GM23338 (cell line): ENCODE measurements at regions not wholly inside any gene's neighbourhood (a gene's known extent, or its start where the extent isn't known, plus 50 kb on each side); places are given as distances from the start of the nearest gene placed in this dataset.

Source experiments
- ATAC-seq: fragments of 200-7000 bp; cut with Tn5 transposase; 3 replicates; pipeline ENCODE4 v1.9.1; 2020
- DNase-seq: peaks from one replicate; pipeline ENCODE4 v3.0.0-alpha.2; 2015; ENCODE audit warnings: low spot score
- H2AFZ ChIP-seq: fragments of 200-600 bp; sonication (generic); 2 replicates; pipeline ENCODE4 v1.8.0; 2016; ENCODE audit warnings: antibody characterized with exemption, mild to moderate bottlenecking, moderate library complexity
- H3F3A ChIP-seq: fragments of 200-600 bp; sonication (generic); replicated peaks from 2 replicates; pipeline ENCODE4 v1.8.0; 2017; ENCODE audit warnings: antibody characterized with exemption, mixed run types, low read depth
- H3K27ac ChIP-seq: fragments of 200-600 bp; sonication (generic); 2 replicates; pipeline ENCODE4 v1.6.1; 2016; ENCODE audit warnings: low read depth
- H3K27me3 ChIP-seq: fragments of 200-600 bp; sonication (generic); 2 replicates; pipeline ENCODE4 v1.8.0; 2016; ENCODE audit warnings: mild to moderate bottlenecking, mixed run types, moderate library complexity; ENCODE audit not compliant: insufficient read depth
- H3K36me3 ChIP-seq: fragments of 200-600 bp; sonication (generic); 2 replicates; pipeline ENCODE4 v1.8.0; 2016; ENCODE audit warnings: mild to moderate bottlenecking; ENCODE audit not compliant: insufficient read depth
- H3K4me1 ChIP-seq: fragments of 200-600 bp; sonication (generic); 2 replicates; pipeline ENCODE4 v1.8.0; 2016; ENCODE audit warnings: mild to moderate bottlenecking, moderate library complexity; ENCODE audit not compliant: insufficient read depth
- H3K4me2 ChIP-seq: fragments of 200-600 bp; sonication (generic); 2 replicates; pipeline ENCODE4 v1.7.1; 2017; ENCODE audit warnings: mixed run types
- H3K4me3 ChIP-seq: fragments of 200-600 bp; sonication (generic); 2 replicates; pipeline ENCODE4 v1.6.1; 2016; ENCODE audit warnings: mixed run types
- H3K79me2 ChIP-seq: fragments of 200-600 bp; sonication (generic); replicated peaks from 2 replicates; pipeline ENCODE4 v1.8.0; 2017; ENCODE audit warnings: mild to moderate bottlenecking; ENCODE audit not compliant: insufficient read depth
- H3K9me2 ChIP-seq: fragments of 200-600 bp; sonication (generic); 2 replicates; pipeline ENCODE4 v1.8.0; 2017; ENCODE audit not compliant: insufficient read depth
- H4K20me1 ChIP-seq: fragments of 200-600 bp; sonication (generic); replicated peaks from 2 replicates; pipeline ENCODE4 v1.8.0; 2017; ENCODE audit warnings: mild to moderate bottlenecking; ENCODE audit not compliant: insufficient read depth
- H3K27ac Mint-ChIP-seq: 2 replicates; pipeline ENCODE4 v1.8.0; 2020; ENCODE audit warnings: inconsistent platforms, mild to moderate bottlenecking, moderate library complexity, mixed read lengths
- H3K27me3 Mint-ChIP-seq: 3 replicates; pipeline ENCODE4 v1.8.0; 2022; ENCODE audit warnings: low read depth, mild to moderate bottlenecking, moderate library complexity, mixed read lengths, inconsistent platforms; ENCODE audit not compliant: insufficient read depth, poor library complexity
- H3K36me3 Mint-ChIP-seq: 3 replicates; pipeline ENCODE4 v1.8.0; 2021; ENCODE audit warnings: low read depth, mild to moderate bottlenecking, inconsistent platforms, moderate library complexity, mixed read lengths
- H3K4me1 Mint-ChIP-seq: 3 replicates; pipeline ENCODE4 v1.8.0; 2020; ENCODE audit warnings: mild to moderate bottlenecking, inconsistent platforms, mixed read lengths
- H3K4me3 Mint-ChIP-seq: 3 replicates; pipeline ENCODE4 v1.8.0; 2021; ENCODE audit warnings: moderate library complexity, mild to moderate bottlenecking, inconsistent platforms, mixed read lengths
- H3K9me3 Mint-ChIP-seq: 3 replicates; pipeline ENCODE4 v1.8.0; 2020; ENCODE audit warnings: moderate library complexity, mild to moderate bottlenecking, inconsistent platforms, mixed read lengths
- EZH2phosphoT487 ChIP-seq: fragments of 200-600 bp; sonication (generic); IDR thresholded peaks from one replicate; pipeline ENCODE4 v1.8.1; 2018; ENCODE audit warnings: antibody characterized with exemption; ENCODE audit not compliant: unreplicated experiment
- NANOG ChIP-seq: IDR thresholded peaks from 2 replicates; pipeline ENCODE4 v1.6.1; 2016; ENCODE audit warnings: antibody characterized with exemption, borderline replicate concordance
- POLR2AphosphoS5 ChIP-seq: IDR thresholded peaks from 2 replicates; pipeline ENCODE4 v1.6.1; 2016; ENCODE audit warnings: antibody characterized with exemption, low read depth
- REST ChIP-seq: IDR thresholded peaks from one replicate; pipeline ENCODE4 v1.6.1; 2018; ENCODE audit warnings: antibody characterized with exemption; ENCODE audit not compliant: unreplicated experiment
- ZNF114 ChIP-seq: fragments of 250-450 bp; sonication (Bioruptor Pico); IDR thresholded peaks from 2 replicates; pipeline ENCODE4 v1.5.0; 2020; ENCODE audit warnings: mild to moderate bottlenecking, moderate library complexity
- ZNF331 ChIP-seq: fragments of 250-450 bp; sonication (Bioruptor Pico); IDR thresholded peaks from 2 replicates; pipeline ENCODE4 v1.5.0; 2020; ENCODE audit warnings: low read depth, mild to moderate bottlenecking, moderate library complexity
- TF ChIP-seq, protein P1 (sequence below): fragments of 250-450 bp; sonication (Bioruptor Pico); IDR thresholded peaks from 2 replicates; pipeline ENCODE4 v1.5.0; 2020; ENCODE audit warnings: mild to moderate bottlenecking, moderate library complexity

GRCh38 chr2:36137612-36138011 lies 218.0 kb upstream of the CRIM1 start (continued):
- TF ChIP-seq, protein P1, sequence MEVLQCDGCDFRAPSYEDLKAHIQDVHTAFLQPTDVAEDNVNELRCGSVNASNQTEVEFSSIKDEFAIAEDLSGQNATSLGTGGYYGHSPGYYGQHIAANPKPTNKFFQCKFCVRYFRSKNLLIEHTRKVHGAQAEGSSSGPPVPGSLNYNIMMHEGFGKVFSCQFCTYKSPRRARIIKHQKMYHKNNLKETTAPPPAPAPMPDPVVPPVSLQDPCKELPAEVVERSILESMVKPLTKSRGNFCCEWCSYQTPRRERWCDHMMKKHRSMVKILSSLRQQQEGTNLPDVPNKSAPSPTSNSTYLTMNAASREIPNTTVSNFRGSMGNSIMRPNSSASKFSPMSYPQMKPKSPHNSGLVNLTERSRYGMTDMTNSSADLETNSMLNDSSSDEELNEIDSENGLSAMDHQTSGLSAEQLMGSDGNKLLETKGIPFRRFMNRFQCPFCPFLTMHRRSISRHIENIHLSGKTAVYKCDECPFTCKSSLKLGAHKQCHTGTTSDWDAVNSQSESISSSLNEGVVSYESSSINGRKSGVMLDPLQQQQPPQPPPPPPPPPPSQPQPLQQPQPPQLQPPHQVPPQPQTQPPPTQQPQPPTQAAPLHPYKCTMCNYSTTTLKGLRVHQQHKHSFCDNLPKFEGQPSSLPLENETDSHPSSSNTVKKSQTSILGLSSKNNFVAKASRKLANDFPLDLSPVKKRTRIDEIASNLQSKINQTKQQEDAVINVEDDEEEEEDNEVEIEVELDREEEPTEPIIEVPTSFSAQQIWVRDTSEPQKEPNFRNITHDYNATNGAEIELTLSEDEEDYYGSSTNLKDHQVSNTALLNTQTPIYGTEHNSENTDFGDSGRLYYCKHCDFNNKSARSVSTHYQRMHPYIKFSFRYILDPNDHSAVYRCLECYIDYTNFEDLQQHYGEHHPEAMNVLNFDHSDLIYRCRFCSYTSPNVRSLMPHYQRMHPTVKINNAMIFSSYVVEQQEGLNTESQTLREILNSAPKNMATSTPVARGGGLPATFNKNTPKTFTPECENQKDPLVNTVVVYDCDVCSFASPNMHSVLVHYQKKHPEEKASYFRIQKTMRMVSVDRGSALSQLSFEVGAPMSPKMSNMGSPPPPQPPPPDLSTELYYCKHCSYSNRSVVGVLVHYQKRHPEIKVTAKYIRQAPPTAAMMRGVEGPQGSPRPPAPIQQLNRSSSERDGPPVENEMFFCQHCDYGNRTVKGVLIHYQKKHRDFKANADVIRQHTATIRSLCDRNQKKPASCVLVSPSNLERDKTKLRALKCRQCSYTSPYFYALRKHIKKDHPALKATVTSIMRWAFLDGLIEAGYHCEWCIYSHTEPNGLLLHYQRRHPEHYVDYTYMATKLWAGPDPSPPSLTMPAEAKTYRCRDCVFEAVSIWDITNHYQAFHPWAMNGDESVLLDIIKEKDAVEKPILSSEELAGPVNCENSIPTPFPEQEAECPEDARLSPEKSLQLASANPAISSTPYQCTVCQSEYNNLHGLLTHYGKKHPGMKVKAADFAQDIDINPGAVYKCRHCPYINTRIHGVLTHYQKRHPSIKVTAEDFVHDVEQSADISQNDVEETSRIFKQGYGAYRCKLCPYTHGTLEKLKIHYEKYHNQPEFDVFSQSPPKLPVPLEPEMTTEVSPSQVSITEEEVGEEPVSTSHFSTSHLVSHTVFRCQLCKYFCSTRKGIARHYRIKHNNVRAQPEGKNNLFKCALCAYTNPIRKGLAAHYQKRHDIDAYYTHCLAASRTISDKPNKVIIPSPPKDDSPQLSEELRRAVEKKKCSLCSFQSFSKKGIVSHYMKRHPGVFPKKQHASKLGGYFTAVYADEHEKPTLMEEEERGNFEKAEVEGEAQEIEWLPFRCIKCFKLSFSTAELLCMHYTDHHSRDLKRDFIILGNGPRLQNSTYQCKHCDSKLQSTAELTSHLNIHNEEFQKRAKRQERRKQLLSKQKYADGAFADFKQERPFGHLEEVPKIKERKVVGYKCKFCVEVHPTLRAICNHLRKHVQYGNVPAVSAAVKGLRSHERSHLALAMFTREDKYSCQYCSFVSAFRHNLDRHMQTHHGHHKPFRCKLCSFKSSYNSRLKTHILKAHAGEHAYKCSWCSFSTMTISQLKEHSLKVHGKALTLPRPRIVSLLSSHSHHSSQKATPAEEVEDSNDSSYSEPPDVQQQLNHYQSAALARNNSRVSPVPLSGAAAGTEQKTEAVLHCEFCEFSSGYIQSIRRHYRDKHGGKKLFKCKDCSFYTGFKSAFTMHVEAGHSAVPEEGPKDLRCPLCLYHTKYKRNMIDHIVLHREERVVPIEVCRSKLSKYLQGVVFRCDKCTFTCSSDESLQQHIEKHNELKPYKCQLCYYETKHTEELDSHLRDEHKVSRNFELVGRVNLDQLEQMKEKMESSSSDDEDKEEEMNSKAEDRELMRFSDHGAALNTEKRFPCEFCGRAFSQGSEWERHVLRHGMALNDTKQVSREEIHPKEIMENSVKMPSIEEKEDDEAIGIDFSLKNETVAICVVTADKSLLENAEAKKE (CRISPR knock-in tag) = no peak
- TF ChIP-seq EZH2phosphoT487 (no peak), ZNF331 (CRISPR knock-in tag) (no peak), POLR2AphosphoS5 (no peak), ZNF114 (no peak), NANOG (no peak)

- peaks cover 2% of the 10 kb centered on the region for H3K27me3 Mint-ChIP-seq
- Histone ChIP-seq H3K4me2 (no peak overlapping the region), H3F3A (no peaks in the 10 kb centered on the region), H2AFZ (no peak overlapping the region), H3K27ac (no peak overlapping the region), H3K9me2 (peaks cover 9% of the 10 kb centered on the region; the same call in 1 of the 2 replicates), H4K20me1 (no peaks in the 10 kb centered on the region), H3K79me2 (no peaks in the 10 kb centered on the region), H3K4me3 (no peak overlapping the region), H3K27me3 (no peaks in the 10 kb centered on the region), H3K36me3 (no peaks in the 10 kb centered on the region), H3K4me1 (no peaks in the 10 kb centered on the region)
- no peaks in the 10 kb centered on the region for H3K36me3 Mint-ChIP-seq
- no peak overlapping the region for H3K27ac Mint-ChIP-seq
- no peaks in the 10 kb centered on the region for H3K9me3 Mint-ChIP-seq
- ATAC-seq (no peak), DNase-seq (no peak)
- no peaks in the 10 kb centered on the region; the same call in 2 of the 3 replicates for H3K4me1 Mint-ChIP-seq
- no peak overlapping the region for H3K4me3 Mint-ChIP-seq
- no peak for TF ChIP-seq REST
- TF ChIP-seq, protein P1 (CRISPR knock-in tag) = no peak
- no peak for TF ChIP-seq POLR2AphosphoS5
- TF ChIP-seq NANOG = no peak
These were observed 221.3 kb upstream of the CRIM1 start for GRCh38 chr2:36134281-36134680.
